Loucy (cell line): ENCODE measurements at regions not wholly inside any gene's neighbourhood (a gene's known extent, or its start where the extent isn't known, plus 50 kb on each side); places are given as distances from the start of the nearest gene placed in this dataset.

ENCODE experiments used
- EZH2phosphoT487 ChIP-seq: fragments of 200-600 bp; IDR thresholded peaks from 2 replicates; pipeline ENCODE4 v1.6.1; 2018; ENCODE audit warnings: antibody characterized with exemption, mild to moderate bottlenecking, moderate library complexity, borderline replicate concordance
- TF ChIP-seq, protein P1 (sequence below): fragments of 200-600 bp; sonication (generic); conservative IDR thresholded peaks from 2 replicates; pipeline ENCODE4 v1.5.1; 2014; ENCODE audit warnings: mild to moderate bottlenecking, antibody characterized with exemption, low read length

DNA sequence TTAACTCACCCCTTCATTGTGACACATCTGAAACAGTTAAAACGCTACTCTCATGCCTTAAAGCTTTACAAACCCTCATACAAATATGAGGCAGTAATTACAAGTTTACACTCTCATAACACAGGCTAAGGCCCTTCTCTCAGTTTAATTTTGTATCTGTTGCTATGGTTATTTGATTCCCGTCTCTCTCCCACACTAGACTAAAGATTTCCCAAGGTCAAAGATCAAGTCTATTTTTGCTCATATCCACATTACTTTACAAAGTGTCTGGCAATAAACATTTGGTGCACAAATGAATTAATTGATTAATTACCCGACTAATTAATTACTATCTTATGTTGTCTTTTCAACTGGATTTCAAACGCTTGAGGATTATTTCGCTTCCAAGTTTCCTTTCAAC, 86.4 kb upstream of the MYOCD start:
- TF ChIP-seq, protein P1, sequence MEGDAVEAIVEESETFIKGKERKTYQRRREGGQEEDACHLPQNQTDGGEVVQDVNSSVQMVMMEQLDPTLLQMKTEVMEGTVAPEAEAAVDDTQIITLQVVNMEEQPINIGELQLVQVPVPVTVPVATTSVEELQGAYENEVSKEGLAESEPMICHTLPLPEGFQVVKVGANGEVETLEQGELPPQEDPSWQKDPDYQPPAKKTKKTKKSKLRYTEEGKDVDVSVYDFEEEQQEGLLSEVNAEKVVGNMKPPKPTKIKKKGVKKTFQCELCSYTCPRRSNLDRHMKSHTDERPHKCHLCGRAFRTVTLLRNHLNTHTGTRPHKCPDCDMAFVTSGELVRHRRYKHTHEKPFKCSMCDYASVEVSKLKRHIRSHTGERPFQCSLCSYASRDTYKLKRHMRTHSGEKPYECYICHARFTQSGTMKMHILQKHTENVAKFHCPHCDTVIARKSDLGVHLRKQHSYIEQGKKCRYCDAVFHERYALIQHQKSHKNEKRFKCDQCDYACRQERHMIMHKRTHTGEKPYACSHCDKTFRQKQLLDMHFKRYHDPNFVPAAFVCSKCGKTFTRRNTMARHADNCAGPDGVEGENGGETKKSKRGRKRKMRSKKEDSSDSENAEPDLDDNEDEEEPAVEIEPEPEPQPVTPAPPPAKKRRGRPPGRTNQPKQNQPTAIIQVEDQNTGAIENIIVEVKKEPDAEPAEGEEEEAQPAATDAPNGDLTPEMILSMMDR: no peak
- no peak for TF ChIP-seq EZH2phosphoT487
